Cardiac fibroblast (primary cell): ENCODE measurements at regions not wholly inside any gene's neighbourhood (a gene's known extent, or its start where the extent isn't known, plus 50 kb on each side); places are given as distances from the start of the nearest gene placed in this dataset.

ENCODE experiments used
- DNase-seq, 2 donors: peaks; one replicate each; pipeline versions ENCODE4 v3.0.0 to v3.0.0-alpha.2; 2010; ENCODE audit warnings: low read depth in 2 of 2
- H3K4me3 ChIP-seq, 2 donors: replicated peaks in 1 of 2; 1 replicate in 1 of 2; 2 replicates in 1 of 2; pipeline ENCODE4 v1.5.1; 2011; ENCODE audit warnings: low read depth in 2 of 2, low read length in 2 of 2, mild to moderate bottlenecking in 2 of 2, moderate library complexity in 1 of 2
- CTCF ChIP-seq: IDR thresholded peaks from one replicate; pipeline ENCODE4 v1.5.1; 2011; ENCODE audit warnings: low read depth, mild to moderate bottlenecking, low read length, inconsistent platforms

GRCh38 chr1:199751962-199752687, 275.4 kb upstream of the NR5A2 start:
- no peak overlapping the region for H3K4me3 ChIP-seq
- no peak for TF ChIP-seq CTCF
- no peak for DNase-seq

GRCh38 chr1:199752688-199753027, 274.9 kb upstream of the NR5A2 start:
- H3K4me3 ChIP-seq, result no peak overlapping the region
- DNase-seq, result no peak
- TF ChIP-seq CTCF, result no peak

GRCh38 chr1:199753513-199753912, 274.0 kb upstream of the NR5A2 start:
- no peak overlapping the region for H3K4me3 ChIP-seq
- no peak for DNase-seq
- TF ChIP-seq CTCF, result no peak

- no peak for DNase-seq
- TF ChIP-seq CTCF, result no peak
- H3K4me3 ChIP-seq, result no peak overlapping the region
Measured at GRCh38 chr1:199756066-199756465, 271.4 kb upstream of the NR5A2 start.

GRCh38 chr1:199758626-199759255, 268.8 kb upstream of the NR5A2 start:
- H3K4me3 ChIP-seq, result no peak overlapping the region
- no peak for TF ChIP-seq CTCF
- peak in 1 of 2 donors; percentile 20 for DNase-seq

- no peak overlapping the region for H3K4me3 ChIP-seq
- peak in 1 of 2 donors; percentile 33 for DNase-seq
- no peak for TF ChIP-seq CTCF
Measured at GRCh38 chr1:199759268-199759730, 268.2 kb upstream of the NR5A2 start.
